AG09319 (cell line): ENCODE measurements at regions not wholly inside any gene's neighbourhood (a gene's known extent, or its start where the extent isn't known, plus 50 kb on each side); places are given as distances from the start of the nearest gene placed in this dataset.

ENCODE experiments used
- DNase-seq: peaks from one replicate; pipeline ENCODE4 v3.0.0-alpha.2; 2010; ENCODE audit warnings: low read depth; ENCODE audit errors: extremely low read depth
- CTCF ChIP-seq: IDR thresholded peaks from 2 replicates; pipeline ENCODE4 v1.5.1; 2011; ENCODE audit warnings: low read depth, mild to moderate bottlenecking, inconsistent platforms, low read length, moderate library complexity

- no peak for TF ChIP-seq CTCF
- DNase-seq: no peak
Measured at GRCh38 chr5:13385066-13385465, 559.4 kb downstream of the DNAH5 start.

- DNase-seq: no peak
- TF ChIP-seq CTCF: no peak
Measured at GRCh38 chr5:13382232-13382631, 562.3 kb downstream of the DNAH5 start.

GRCh38 chr5:13378091-13378490, 566.4 kb downstream of the DNAH5 start:
- TF ChIP-seq CTCF: no peak
- DNase-seq: peak; percentile 35

- DNase-seq: no peak
- TF ChIP-seq CTCF: no peak
Measured at GRCh38 chr5:13359344-13359743, 585.1 kb downstream of the DNAH5 start.

GRCh38 chr5:13358342-13358741, 586.1 kb downstream of the DNAH5 start:
- DNase-seq: no peak
- no peak for TF ChIP-seq CTCF

GRCh38 chr5:13357929-13358328, 586.6 kb downstream of the DNAH5 start:
- TF ChIP-seq CTCF: no peak
- DNase-seq: no peak

GRCh38 chr5:13356226-13356625, 588.3 kb downstream of the DNAH5 start:
- TF ChIP-seq CTCF: no peak
- no peak for DNase-seq
